Endothelial cell of umbilical vein (primary cell): ENCODE measurements at regions not wholly inside any gene's neighbourhood (a gene's known extent, or its start where the extent isn't known, plus 50 kb on each side); places are given as distances from the start of the nearest gene placed in this dataset.

Experiments
- BruUV-seq: library from RNA; stranded (reverse); fragments of 400-500 nt; replicated peaks from 2 replicates; lab custom pipeline; 2021; lab: Mats Ljungman, UMichigan
- CTCF ChIA-PET: fragments of 300-600, 350-600 bp; sonication (Branson Sonifier 250); formaldehyde crosslinking; loops from one replicate; lab custom pipeline; 2021; ENCODE audit warnings: antibody characterized with exemption, inconsistent platforms; lab: Charles Lee
- POLR2A ChIA-PET: fragments of 300-600, 350-600 bp; sonication (Branson Sonifier 250); formaldehyde crosslinking; loops from one replicate; lab custom pipeline; 2021; ENCODE audit warnings: antibody characterized with exemption, inconsistent platforms; lab: Charles Lee
- DNase-seq: peaks from one replicate; pipeline ENCODE4 v3.0.0-alpha.2; 2011; ENCODE audit warnings: low read depth, low spot score
- FAIRE-seq: peaks from 2 replicates; lab custom pipeline; 2011; peaks lifted over from hg19 to GRCh38; lab: Jason Lieb, UNC
- H2AFZ ChIP-seq: 2 replicates; pipeline ENCODE4 v1.6.0; 2012; ENCODE audit warnings: low read depth, low read length, control low read depth, inconsistent platforms
- H3K27ac ChIP-seq: 2 replicates; pipeline ENCODE4 v1.5.1; 2011; ENCODE audit warnings: low read depth, mild to moderate bottlenecking, control low read depth, low read length, moderate library complexity; ENCODE audit not compliant: insufficient read depth
- H3K27me3 ChIP-seq, 2 experiments: 2 replicates each; pipeline versions ENCODE4 v1.6.0 to v1.6.1; 2011; ENCODE audit warnings: low read length in 2 of 2, mixed read lengths in 1 of 2; ENCODE audit not compliant: control insufficient read depth in 2 of 2, insufficient read depth in 2 of 2
- H3K36me3 ChIP-seq, 2 experiments: 2 replicates in 1 of 2; 3 replicates in 1 of 2; pipeline ENCODE4 v1.5.1; 2011; ENCODE audit warnings: low read length in 2 of 2, mild to moderate bottlenecking in 1 of 2, moderate library complexity in 1 of 2; ENCODE audit not compliant: control insufficient read depth in 2 of 2, insufficient read depth in 2 of 2; ENCODE audit errors: extremely low read depth in 1 of 2
- H3K4me1 ChIP-seq: 3 replicates; pipeline ENCODE4 v1.5.1; 2011; ENCODE audit warnings: mild to moderate bottlenecking, low read length; ENCODE audit not compliant: control insufficient read depth, insufficient read depth; ENCODE audit errors: extremely low read depth
- H3K4me2 ChIP-seq: 2 replicates; pipeline ENCODE4 v1.6.1; 2011; ENCODE audit warnings: low read length, control low read depth, mixed read lengths; ENCODE audit not compliant: insufficient read depth
- H3K4me3 ChIP-seq, 3 experiments: fragments of 200-600 bp in 1 of 3; sonication (generic), shearing (Covaris generic) in 1 of 3; replicated peaks in 1 of 3; 2 replicates each; pipeline ENCODE4 v1.5.1; 2011 to 2016; ENCODE audit warnings: control low read depth in 3 of 3, low read length in 3 of 3, mild to moderate bottlenecking in 2 of 3, inconsistent platforms in 1 of 3, low read depth in 1 of 3, moderate library complexity in 1 of 3; ENCODE audit not compliant: insufficient read depth in 1 of 3
- H3K79me2 ChIP-seq: 2 replicates; pipeline ENCODE4 v1.6.0; 2012; ENCODE audit warnings: low read length, inconsistent platforms; ENCODE audit not compliant: control insufficient read depth, insufficient read depth
- H3K9ac ChIP-seq: replicated peaks from 2 replicates; pipeline ENCODE3; 2011; ENCODE audit warnings: low read length, control low read depth; ENCODE audit not compliant: insufficient read depth; ENCODE audit errors: extremely low read depth
- H3K9me1 ChIP-seq: replicated peaks from 3 replicates; pipeline ENCODE4 v1.6.0; 2011; ENCODE audit warnings: mild to moderate bottlenecking, low read length; ENCODE audit not compliant: control insufficient read depth, insufficient read depth; ENCODE audit errors: extremely low read depth
- H3K9me3 ChIP-seq: replicated peaks from 2 replicates; pipeline ENCODE4 v1.5.1; 2012; ENCODE audit warnings: low read length, inconsistent platforms; ENCODE audit not compliant: control insufficient read depth, insufficient read depth
- H4K20me1 ChIP-seq: replicated peaks from 2 replicates; pipeline ENCODE3; 2011; ENCODE audit warnings: mild to moderate bottlenecking, low read length; ENCODE audit not compliant: control insufficient read depth, insufficient read depth; ENCODE audit errors: extremely low read depth
- EZH2 ChIP-seq: IDR thresholded peaks from 2 replicates; pipeline ENCODE4 v1.6.1; 2012; ENCODE audit warnings: borderline replicate concordance, low read depth, mild to moderate bottlenecking, moderate library complexity, low read length, inconsistent platforms; ENCODE audit not compliant: severe bottlenecking
- FOS ChIP-seq: IDR thresholded peaks from 2 replicates; pipeline ENCODE4 v1.6.1; 2011; ENCODE audit warnings: mild to moderate bottlenecking, low read length, moderate library complexity, borderline replicate concordance; ENCODE audit not compliant: insufficient read depth
- GATA2 ChIP-seq: IDR thresholded peaks from 2 replicates; pipeline ENCODE4 v1.7.0; 2011; ENCODE audit warnings: low read depth, mild to moderate bottlenecking, moderate library complexity, mixed read lengths, low read length; ENCODE audit not compliant: insufficient read length, insufficient read depth
- JUN ChIP-seq: IDR thresholded peaks from 2 replicates; pipeline ENCODE4 v1.6.1; 2011; ENCODE audit warnings: borderline replicate concordance, low read depth; ENCODE audit not compliant: insufficient read length, insufficient read depth
- MYC ChIP-seq: IDR thresholded peaks from one replicate; pipeline ENCODE4 v1.6.1; 2011; ENCODE audit warnings: mild to moderate bottlenecking, low read depth, low read length
- POLR2AphosphoS5 ChIP-seq: IDR thresholded peaks from 2 replicates; pipeline ENCODE4 v1.6.1; 2012; ENCODE audit warnings: low read depth, mild to moderate bottlenecking, control low read depth, low read length, moderate library complexity; ENCODE audit not compliant: insufficient read depth
- dilution Hi-C: fragments of 300-500 bp; cut with MboI; formaldehyde crosslinking; loops from one replicate; pipeline ENCODE4 v1.15.0; 2019; ENCODE audit warnings: low sequenced_read_pairs; ENCODE audit not compliant: extremely low pct_ligation_motif_present
- intact Hi-C: fragments of 100-400 bp; cut with micrococcal nuclease; formaldehyde crosslinking; loops from one replicate; pipeline ENCODE4 v1.10.0; 2022
- TF ChIP-seq, protein P1 (sequence below), 2 donors: IDR thresholded peaks; 1 replicate in 1 of 2; 2 replicates in 1 of 2; pipeline ENCODE4 v1.5.1; 2011; ENCODE audit warnings: low read length in 2 of 2, mild to moderate bottlenecking in 2 of 2, moderate library complexity in 2 of 2, control low read depth in 1 of 2, inconsistent platforms in 1 of 2, low read depth in 1 of 2; ENCODE audit not compliant: insufficient read depth in 1 of 2; ENCODE audit errors: extremely low read depth in 1 of 2
- TF ChIP-seq, protein P2 (sequence below): IDR thresholded peaks from 2 replicates; pipeline ENCODE4 v1.6.1; 2011; ENCODE audit not compliant: insufficient read depth, insufficient read length

DNA sequence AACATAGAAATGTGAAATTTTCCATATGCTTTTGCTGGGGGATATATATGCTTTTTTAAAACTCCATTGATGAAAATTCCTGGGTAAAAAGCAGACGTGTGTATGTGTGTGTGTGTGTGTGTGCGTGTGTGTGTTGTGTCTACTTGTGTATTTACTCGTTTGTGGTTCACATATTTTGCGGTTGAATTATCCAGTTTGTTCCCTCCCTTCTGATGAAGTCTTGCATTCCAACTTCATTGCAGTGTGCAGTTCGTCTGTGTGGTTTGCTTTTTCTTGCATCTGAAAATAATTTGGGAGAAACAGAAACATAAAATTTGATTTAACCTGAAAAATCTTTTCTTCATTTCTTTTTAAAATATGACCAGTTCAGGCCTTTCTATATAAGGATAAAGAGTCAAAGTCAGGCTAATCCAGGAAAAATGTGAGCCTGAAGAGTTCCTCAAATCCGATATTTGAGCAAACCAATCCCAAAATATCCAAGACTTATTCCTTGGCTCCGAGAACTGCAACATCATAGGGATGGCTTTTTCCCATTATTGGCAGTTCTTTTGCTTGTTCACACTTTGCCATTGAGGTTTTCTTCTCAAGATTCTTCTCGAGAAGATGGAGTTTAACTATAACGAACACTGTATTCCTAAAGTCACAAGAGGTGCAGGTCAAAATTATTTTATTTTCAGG, 202.2 kb upstream of the CCN2 start:
- dilution Hi-C loops = no loop called here
- H3K79me2 ChIP-seq = peaks cover 15% of the 10 kb centered on the region
- no TSS peak for BruUV-seq
- H3K27ac ChIP-seq = no peak overlapping the region
- no peak for DNase-seq
- no peak overlapping the region for H3K4me3 ChIP-seq
- H2AFZ ChIP-seq = no peak overlapping the region
- peak; percentile 12 for FAIRE-seq
- H3K4me1 ChIP-seq = peaks cover 5% of the 10 kb centered on the region
- no peaks in the 10 kb centered on the region for H3K27me3 ChIP-seq
- CTCF ChIA-PET = no interaction called here
- intact Hi-C loops = no loop called here
- TF ChIP-seq JUN (no peak), MYC (no peak), POLR2AphosphoS5 (no peak), GATA2 (no peak), EZH2 (no peak), FOS (no peak)
- TF ChIP-seq, protein P1, sequence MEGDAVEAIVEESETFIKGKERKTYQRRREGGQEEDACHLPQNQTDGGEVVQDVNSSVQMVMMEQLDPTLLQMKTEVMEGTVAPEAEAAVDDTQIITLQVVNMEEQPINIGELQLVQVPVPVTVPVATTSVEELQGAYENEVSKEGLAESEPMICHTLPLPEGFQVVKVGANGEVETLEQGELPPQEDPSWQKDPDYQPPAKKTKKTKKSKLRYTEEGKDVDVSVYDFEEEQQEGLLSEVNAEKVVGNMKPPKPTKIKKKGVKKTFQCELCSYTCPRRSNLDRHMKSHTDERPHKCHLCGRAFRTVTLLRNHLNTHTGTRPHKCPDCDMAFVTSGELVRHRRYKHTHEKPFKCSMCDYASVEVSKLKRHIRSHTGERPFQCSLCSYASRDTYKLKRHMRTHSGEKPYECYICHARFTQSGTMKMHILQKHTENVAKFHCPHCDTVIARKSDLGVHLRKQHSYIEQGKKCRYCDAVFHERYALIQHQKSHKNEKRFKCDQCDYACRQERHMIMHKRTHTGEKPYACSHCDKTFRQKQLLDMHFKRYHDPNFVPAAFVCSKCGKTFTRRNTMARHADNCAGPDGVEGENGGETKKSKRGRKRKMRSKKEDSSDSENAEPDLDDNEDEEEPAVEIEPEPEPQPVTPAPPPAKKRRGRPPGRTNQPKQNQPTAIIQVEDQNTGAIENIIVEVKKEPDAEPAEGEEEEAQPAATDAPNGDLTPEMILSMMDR (IDR thresholded peaks at IDR 0.05; ENCODE audit: extremely low read depth in 1 of 2, insufficient read depth in 1 of 2, low read depth in 1 of 2, low read length in 2 of 2) = no peak
- TF ChIP-seq, protein P2, sequence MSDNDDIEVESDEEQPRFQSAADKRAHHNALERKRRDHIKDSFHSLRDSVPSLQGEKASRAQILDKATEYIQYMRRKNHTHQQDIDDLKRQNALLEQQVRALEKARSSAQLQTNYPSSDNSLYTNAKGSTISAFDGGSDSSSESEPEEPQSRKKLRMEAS = no peak
- H3K9me1 ChIP-seq = no peaks in the 10 kb centered on the region
- H3K9ac ChIP-seq = no peak overlapping the region
- H3K9me3 ChIP-seq = no peaks in the 10 kb centered on the region
- no peak overlapping the region for H3K4me2 ChIP-seq
- POLR2A ChIA-PET = no interaction called here
- H4K20me1 ChIP-seq = no peaks in the 10 kb centered on the region
- H3K36me3 ChIP-seq = peaks cover 6 to 8% of the 10 kb centered on the region in 2 experiments
